Hepatocyte (in vitro differentiated cells): ENCODE measurements at regions not wholly inside any gene's neighbourhood (a gene's known extent, or its start where the extent isn't known, plus 50 kb on each side); places are given as distances from the start of the nearest gene placed in this dataset.

Experiments used
- DNase-seq: peaks from one replicate; pipeline ENCODE4 v3.0.0-alpha.2; 2016; ENCODE audit warnings: low spot score
- H2AFZ ChIP-seq: fragments of 200-600 bp; sonication (generic); 2 replicates; pipeline ENCODE4 v1.6.0; 2016; ENCODE audit warnings: antibody characterized with exemption, mild to moderate bottlenecking
- H3K27ac ChIP-seq: fragments of 200-600 bp; sonication (generic); 2 replicates; pipeline ENCODE4 v1.5.1; 2016; ENCODE audit warnings: mild to moderate bottlenecking
- H3K27me3 ChIP-seq: fragments of 200-600 bp; sonication (generic); 2 replicates; pipeline ENCODE4 v1.6.1; 2016
- H3K36me3 ChIP-seq: fragments of 200-600 bp; sonication (generic); replicated peaks from 2 replicates; pipeline ENCODE4 v1.5.1; 2016; ENCODE audit warnings: low read depth; ENCODE audit not compliant: insufficient read depth
- H3K4me1 ChIP-seq: fragments of 200-600 bp; sonication (generic); 2 replicates; pipeline ENCODE4 v1.5.1; 2016; ENCODE audit warnings: mild to moderate bottlenecking, moderate library complexity; ENCODE audit not compliant: insufficient read depth
- H3K4me2 ChIP-seq: fragments of 200-600 bp; sonication (generic); 2 replicates; pipeline ENCODE4 v1.6.0; 2016
- H3K4me3 ChIP-seq: fragments of 200-600 bp; sonication (generic); 2 replicates; pipeline ENCODE4 v1.5.1; 2016; ENCODE audit warnings: mild to moderate bottlenecking
- H3K79me2 ChIP-seq: fragments of 200-600 bp; sonication (generic); 2 replicates; pipeline ENCODE4 v1.6.0; 2017; ENCODE audit warnings: mild to moderate bottlenecking
- H3K9me2 ChIP-seq: fragments of 200-600 bp; sonication (generic); replicated peaks from 2 replicates; pipeline ENCODE4 v1.6.0; 2017; ENCODE audit warnings: mild to moderate bottlenecking; ENCODE audit not compliant: insufficient read depth
- H3K9me3 ChIP-seq: fragments of 200-600 bp; sonication (generic); 2 replicates; pipeline ENCODE4 v1.5.1; 2016; ENCODE audit warnings: low read depth, mild to moderate bottlenecking
- H4K20me1 ChIP-seq: fragments of 200-600 bp; sonication (generic); 2 replicates; pipeline ENCODE4 v1.6.0; 2016; ENCODE audit warnings: mild to moderate bottlenecking; ENCODE audit not compliant: insufficient read depth, poor library complexity, severe bottlenecking
- EZH2 ChIP-seq: fragments of 200-600 bp; sonication (generic); IDR thresholded peaks from 2 replicates; pipeline ENCODE4 v1.6.1; 2016; ENCODE audit warnings: antibody characterized with exemption, mild to moderate bottlenecking, borderline replicate concordance
- EZH2phosphoT487 ChIP-seq: fragments of 200-600 bp; sonication (generic); IDR thresholded peaks from one replicate; pipeline ENCODE4 v1.6.1; 2018; ENCODE audit warnings: antibody characterized with exemption, mild to moderate bottlenecking, low read depth, moderate library complexity; ENCODE audit not compliant: unreplicated experiment, severe bottlenecking
- WGBS: methylation state at CpG from one replicate; pipeline ENCODE4 v1.1.6; 2016; ENCODE audit warnings: low lambda C conversion rate; ENCODE audit errors: missing lambda C conversion rate; 5-methylcytosine and 5-hydroxymethylcytosine counted together
- TF ChIP-seq, protein P1 (sequence below): fragments of 200-600 bp; sonication (generic); IDR thresholded peaks from 2 replicates; pipeline ENCODE4 v1.5.1; 2016; ENCODE audit warnings: antibody characterized with exemption, mild to moderate bottlenecking; ENCODE audit not compliant: poor library complexity

DNA sequence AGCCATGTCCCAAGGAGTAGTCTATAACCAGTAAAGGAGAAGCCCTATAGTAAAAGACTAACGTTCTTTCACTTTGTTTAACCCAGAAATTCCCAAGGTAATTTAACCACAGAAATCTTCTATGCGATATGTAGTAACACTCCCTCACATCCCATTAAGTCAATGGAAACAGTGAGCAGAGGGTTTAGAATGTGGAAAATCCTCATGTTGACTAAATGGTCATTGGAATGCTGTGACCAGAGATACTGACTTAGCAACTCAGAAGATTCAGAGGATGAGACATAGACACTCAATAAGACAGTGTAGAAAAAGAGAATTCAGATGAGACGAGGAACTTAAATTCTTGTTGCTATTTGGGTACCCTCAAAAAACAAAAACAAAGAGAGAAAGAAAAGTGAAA, 562.2 kb upstream of the NOX3 start:
- no peaks in the 10 kb centered on the region for H3K4me1 ChIP-seq
- 88% methylated on average over 3 of the region's 3 CpGs for WGBS
- TF ChIP-seq, protein P1, sequence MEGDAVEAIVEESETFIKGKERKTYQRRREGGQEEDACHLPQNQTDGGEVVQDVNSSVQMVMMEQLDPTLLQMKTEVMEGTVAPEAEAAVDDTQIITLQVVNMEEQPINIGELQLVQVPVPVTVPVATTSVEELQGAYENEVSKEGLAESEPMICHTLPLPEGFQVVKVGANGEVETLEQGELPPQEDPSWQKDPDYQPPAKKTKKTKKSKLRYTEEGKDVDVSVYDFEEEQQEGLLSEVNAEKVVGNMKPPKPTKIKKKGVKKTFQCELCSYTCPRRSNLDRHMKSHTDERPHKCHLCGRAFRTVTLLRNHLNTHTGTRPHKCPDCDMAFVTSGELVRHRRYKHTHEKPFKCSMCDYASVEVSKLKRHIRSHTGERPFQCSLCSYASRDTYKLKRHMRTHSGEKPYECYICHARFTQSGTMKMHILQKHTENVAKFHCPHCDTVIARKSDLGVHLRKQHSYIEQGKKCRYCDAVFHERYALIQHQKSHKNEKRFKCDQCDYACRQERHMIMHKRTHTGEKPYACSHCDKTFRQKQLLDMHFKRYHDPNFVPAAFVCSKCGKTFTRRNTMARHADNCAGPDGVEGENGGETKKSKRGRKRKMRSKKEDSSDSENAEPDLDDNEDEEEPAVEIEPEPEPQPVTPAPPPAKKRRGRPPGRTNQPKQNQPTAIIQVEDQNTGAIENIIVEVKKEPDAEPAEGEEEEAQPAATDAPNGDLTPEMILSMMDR, result no peak
- H3K4me2 ChIP-seq, result no peak overlapping the region
- H2AFZ ChIP-seq, result no peak overlapping the region
- H3K9me2 ChIP-seq, result no peaks in the 10 kb centered on the region
- no peaks in the 10 kb centered on the region for H3K36me3 ChIP-seq
- no peaks in the 10 kb centered on the region for H3K79me2 ChIP-seq
- no peaks in the 10 kb centered on the region for H4K20me1 ChIP-seq
- H3K27me3 ChIP-seq, result no peaks in the 10 kb centered on the region
- DNase-seq, result no peak
- H3K9me3 ChIP-seq, result no peaks in the 10 kb centered on the region
- H3K27ac ChIP-seq, result no peak overlapping the region
- H3K4me3 ChIP-seq, result no peak overlapping the region

DNA sequence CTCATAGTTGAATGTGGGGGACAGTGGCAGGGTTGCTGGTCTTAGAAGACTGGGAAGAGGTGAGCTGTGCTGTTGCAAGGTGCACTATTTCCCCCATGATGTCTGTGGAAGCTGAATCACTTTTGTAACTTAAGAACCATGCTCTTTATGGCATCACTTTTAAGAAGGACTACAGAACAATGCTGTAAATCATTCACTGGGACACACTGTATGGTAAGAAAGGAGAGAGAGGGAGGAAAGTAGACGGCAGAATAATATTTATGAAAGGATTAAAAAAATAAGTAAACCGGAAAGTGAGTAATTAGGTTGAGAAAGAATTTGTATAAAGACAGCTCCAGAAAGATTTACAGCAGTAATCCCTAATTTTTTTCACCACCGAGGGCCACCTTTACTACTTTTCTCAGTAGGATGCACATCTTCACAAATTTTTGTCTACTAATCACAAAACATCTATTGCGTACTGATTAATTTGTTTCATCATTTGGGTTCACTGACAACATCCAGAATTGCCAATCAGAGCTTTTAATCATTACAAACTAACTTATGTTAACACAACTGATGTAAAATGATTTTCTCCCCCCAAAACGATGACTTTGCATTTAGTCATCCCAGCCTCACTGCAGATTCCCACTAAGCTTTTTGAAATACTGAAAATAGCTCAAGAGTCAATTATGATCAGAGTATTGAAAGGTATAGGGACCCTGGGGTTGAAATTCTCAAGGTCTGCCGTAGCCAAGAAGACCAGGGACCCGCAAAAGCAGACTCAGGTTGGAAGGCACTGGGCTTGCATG, 560.7 kb upstream of the NOX3 start:
- Histone ChIP-seq H3K4me2 (no peak overlapping the region), H3K9me3 (no peaks in the 10 kb centered on the region), H3K27me3 (no peaks in the 10 kb centered on the region), H3K79me2 (no peaks in the 10 kb centered on the region), H4K20me1 (no peaks in the 10 kb centered on the region), H3K27ac (no peak overlapping the region), H3K36me3 (no peaks in the 10 kb centered on the region), H2AFZ (no peak overlapping the region), H3K9me2 (no peaks in the 10 kb centered on the region), H3K4me1 (no peaks in the 10 kb centered on the region), H3K4me3 (no peak overlapping the region)
- WGBS, result 80% methylated on average over 7 of the region's 7 CpGs
- DNase-seq, result no peak
- TF ChIP-seq EZH2, result no peak
- TF ChIP-seq, protein P1, result no peak
- TF ChIP-seq EZH2phosphoT487, result no peak

DNA sequence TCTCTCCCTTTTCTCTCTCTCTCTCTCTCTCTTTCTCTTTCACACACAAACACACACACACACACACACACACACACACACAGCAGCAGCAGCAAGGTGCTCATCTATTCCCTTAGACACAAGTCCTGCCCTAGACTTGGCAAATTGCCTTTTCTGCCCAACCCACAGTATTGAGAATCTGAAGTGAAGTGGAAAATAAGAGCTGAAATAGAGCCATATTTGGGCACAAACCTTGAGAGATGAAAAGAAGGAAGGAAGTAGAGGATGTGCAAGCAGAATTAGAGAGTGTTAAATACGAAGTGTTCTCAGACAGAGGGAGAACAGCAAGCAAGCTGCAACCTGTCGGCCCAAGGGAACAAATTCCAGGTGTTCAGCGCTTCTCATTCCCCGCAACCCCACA, 557.5 kb upstream of the NOX3 start:
- WGBS, result 84% methylated on average over 4 of the region's 4 CpGs
- TF ChIP-seq EZH2, result no peak
- TF ChIP-seq, protein P1, result no peak
- TF ChIP-seq EZH2phosphoT487, result no peak
- no peaks in the 10 kb centered on the region for H3K36me3 ChIP-seq
- H3K79me2 ChIP-seq, result no peaks in the 10 kb centered on the region
- no peak for DNase-seq
- no peak overlapping the region for H2AFZ ChIP-seq
- H3K27ac ChIP-seq, result no peak overlapping the region
- H3K27me3 ChIP-seq, result no peaks in the 10 kb centered on the region
- H3K4me1 ChIP-seq, result no peaks in the 10 kb centered on the region
- no peak overlapping the region for H3K4me3 ChIP-seq
- H4K20me1 ChIP-seq, result no peaks in the 10 kb centered on the region
- no peaks in the 10 kb centered on the region for H3K9me2 ChIP-seq
- H3K9me3 ChIP-seq, result no peaks in the 10 kb centered on the region
- no peak overlapping the region for H3K4me2 ChIP-seq
